ENCODE measurements at regions not wholly inside any gene's neighbourhood (a gene's known extent, or its start where the extent isn't known, plus 50 kb on each side); places are given as distances from the start of the nearest gene placed in this dataset.
A peak's percentile ranks its signal among the peaks of the same experiment; 100 is the strongest.

- Histone ChIP-seq H3K4me3 (ENCODE audit: low read length) (no peak overlapping the region), H3K36me3 (ENCODE audit: insufficient read depth, low read length) (no peaks in the 10 kb centered on the region), H3K4me1 (ENCODE audit: insufficient read depth, low read length) (no peaks in the 10 kb centered on the region), H3K27me3 (ENCODE audit: insufficient read depth, low read length, poor library complexity, severe bottlenecking) (no peaks in the 10 kb centered on the region), H3K9me3 (ENCODE audit: low read length) (no peaks in the 10 kb centered on the region), H3K27ac (ENCODE audit: low read depth, low read length) (no peak overlapping the region)
- ChIA-PET POLR2A (no interaction called here), CTCF (no interaction called here)
- no peak overlapping the region for H3K4me3 Mint-ChIP-seq
- H3K9me3 Mint-ChIP-seq, result no peaks in the 10 kb centered on the region
- no peak for DNase-seq
- peaks cover 11 to 34% of the 10 kb centered on the region in 2 donors for H3K27me3 Mint-ChIP-seq
- no peaks in the 10 kb centered on the region for H3K4me1 Mint-ChIP-seq
- H3K27ac Mint-ChIP-seq, result peak overlapping the region in 1 of 8 donors; percentile 73
- H3K36me3 Mint-ChIP-seq, result no peaks in the 10 kb centered on the region
These were observed 202.6 kb upstream of the ZMIZ1 start for GRCh38 chr10:78865931-78866717.

GRCh38 chr10:78866731-78867554 lies 201.8 kb upstream of the ZMIZ1 start:
- no peaks in the 10 kb centered on the region for H3K4me1 Mint-ChIP-seq
- no peak overlapping the region for H3K27ac Mint-ChIP-seq
- H3K9me3 Mint-ChIP-seq, result no peaks in the 10 kb centered on the region
- ChIA-PET POLR2A (no interaction called here), CTCF (no interaction called here)
- no peak overlapping the region for H3K4me3 ChIP-seq (ENCODE audit: low read length)
- H3K4me3 Mint-ChIP-seq, result no peak overlapping the region
- no peak overlapping the region for H3K27ac ChIP-seq (ENCODE audit: low read depth, low read length)
- H3K27me3 Mint-ChIP-seq, result peaks cover 13 to 32% of the 10 kb centered on the region in 2 donors
- H3K27me3 ChIP-seq (ENCODE audit: insufficient read depth, low read length, poor library complexity, severe bottlenecking), result no peaks in the 10 kb centered on the region
- no peaks in the 10 kb centered on the region for H3K4me1 ChIP-seq (ENCODE audit: insufficient read depth, low read length)
- H3K9me3 ChIP-seq (ENCODE audit: low read length), result no peaks in the 10 kb centered on the region
- no peaks in the 10 kb centered on the region for H3K36me3 ChIP-seq (ENCODE audit: insufficient read depth, low read length)
- H3K36me3 Mint-ChIP-seq, result no peaks in the 10 kb centered on the region
- no peak for DNase-seq

- H3K36me3 ChIP-seq (ENCODE audit: insufficient read depth, low read length), result no peaks in the 10 kb centered on the region
- POLR2A ChIA-PET, result no interaction called here
- no peaks in the 10 kb centered on the region for H3K4me1 ChIP-seq (ENCODE audit: insufficient read depth, low read length)
- CTCF ChIA-PET, result no interaction called here
- Mint-ChIP-seq H3K27ac (no peak overlapping the region), H3K27me3 (peaks cover 11 to 30% of the 10 kb centered on the region in 2 donors), H3K4me1 (no peaks in the 10 kb centered on the region), H3K9me3 (no peaks in the 10 kb centered on the region), H3K4me3 (no peak overlapping the region), H3K36me3 (no peaks in the 10 kb centered on the region)
- no peak overlapping the region for H3K27ac ChIP-seq (ENCODE audit: low read depth, low read length)
- H3K27me3 ChIP-seq (ENCODE audit: insufficient read depth, low read length, poor library complexity, severe bottlenecking), result no peaks in the 10 kb centered on the region
- no peaks in the 10 kb centered on the region for H3K9me3 ChIP-seq (ENCODE audit: low read length)
- no peak for DNase-seq
- no peak overlapping the region for H3K4me3 ChIP-seq (ENCODE audit: low read length)
These were observed 201.2 kb upstream of the ZMIZ1 start for GRCh38 chr10:78867555-78867939.

GRCh38 chr10:78868048-78868447 lies 200.7 kb upstream of the ZMIZ1 start:
- Mint-ChIP-seq H3K27me3 (peaks cover 8 to 28% of the 10 kb centered on the region in 2 donors), H3K36me3 (no peaks in the 10 kb centered on the region), H3K4me3 (no peak overlapping the region), H3K4me1 (no peaks in the 10 kb centered on the region), H3K9me3 (no peaks in the 10 kb centered on the region), H3K27ac (no peak overlapping the region)
- Histone ChIP-seq H3K4me3 (ENCODE audit: low read length) (no peak overlapping the region), H3K9me3 (ENCODE audit: low read length) (no peaks in the 10 kb centered on the region), H3K4me1 (ENCODE audit: insufficient read depth, low read length) (no peaks in the 10 kb centered on the region), H3K36me3 (ENCODE audit: insufficient read depth, low read length) (no peaks in the 10 kb centered on the region), H3K27ac (ENCODE audit: low read depth, low read length) (no peak overlapping the region), H3K27me3 (ENCODE audit: insufficient read depth, low read length, poor library complexity, severe bottlenecking) (no peaks in the 10 kb centered on the region)
- POLR2A ChIA-PET, result no interaction called here
- CTCF ChIA-PET, result no interaction called here
- no peak for DNase-seq

DNA sequence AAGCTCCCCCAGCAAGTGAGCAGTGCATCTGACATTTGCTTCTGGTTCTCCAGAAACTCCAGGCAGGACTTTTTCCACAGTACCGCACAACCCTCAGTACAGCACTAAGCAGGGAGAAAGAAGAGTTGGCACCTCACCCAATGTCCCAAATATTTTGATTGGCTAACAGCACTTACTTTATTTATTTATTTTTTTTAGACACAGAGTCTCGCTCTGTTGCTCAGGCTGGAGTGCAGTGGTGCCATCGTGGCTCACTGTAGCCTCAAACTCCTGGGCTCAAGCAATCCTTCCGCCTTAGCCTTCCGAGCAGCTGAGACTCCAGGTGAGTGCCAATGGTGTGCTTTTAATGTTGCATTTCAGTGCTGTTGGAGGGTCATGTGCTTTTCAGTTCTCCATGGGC lies 200.3 kb upstream of the ZMIZ1 start:
- POLR2A ChIA-PET, result no interaction called here
- Histone ChIP-seq H3K36me3 (ENCODE audit: insufficient read depth, low read length) (no peaks in the 10 kb centered on the region), H3K27ac (ENCODE audit: low read depth, low read length) (no peak overlapping the region), H3K4me1 (ENCODE audit: insufficient read depth, low read length) (no peaks in the 10 kb centered on the region), H3K4me3 (ENCODE audit: low read length) (no peak overlapping the region), H3K9me3 (ENCODE audit: low read length) (no peaks in the 10 kb centered on the region), H3K27me3 (ENCODE audit: insufficient read depth, low read length, poor library complexity, severe bottlenecking) (no peaks in the 10 kb centered on the region)
- Mint-ChIP-seq H3K27me3 (peaks cover 10 to 32% of the 10 kb centered on the region in 2 donors), H3K4me3 (no peak overlapping the region), H3K27ac (no peak overlapping the region), H3K4me1 (no peaks in the 10 kb centered on the region), H3K36me3 (no peaks in the 10 kb centered on the region), H3K9me3 (no peaks in the 10 kb centered on the region)
- DNase-seq, result no peak
- CTCF ChIA-PET, result no interaction called here

DNA sequence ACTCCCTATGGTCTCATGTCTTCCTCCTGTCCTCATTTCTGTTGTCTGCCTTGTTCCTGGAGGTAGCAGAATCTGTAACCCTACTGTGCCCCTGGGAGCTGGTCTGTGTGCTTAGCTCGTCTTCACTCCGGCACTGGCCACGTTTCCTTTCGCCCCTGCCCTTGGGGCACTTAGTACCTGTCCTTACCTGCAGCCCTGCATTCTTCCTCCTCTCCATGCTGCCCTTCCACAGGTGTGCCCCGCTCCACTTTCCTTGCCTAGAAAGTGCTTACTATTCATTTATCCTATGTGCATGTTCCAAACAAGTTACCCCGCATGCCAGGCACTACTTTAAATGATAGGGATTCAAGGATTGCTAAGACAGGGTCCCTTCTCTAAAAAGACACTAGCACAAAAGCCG lies 199.9 kb upstream of the ZMIZ1 start:
- peaks cover 0 to under 1% (median 0%) of the 10 kb centered on the region in 3 donors for H3K4me1 Mint-ChIP-seq
- peaks cover 8 to 37% of the 10 kb centered on the region in 2 donors for H3K27me3 Mint-ChIP-seq
- no peaks in the 10 kb centered on the region for H3K9me3 ChIP-seq (ENCODE audit: low read length)
- no peak overlapping the region for H3K4me3 Mint-ChIP-seq
- H3K4me3 ChIP-seq (ENCODE audit: low read length), result no peak overlapping the region
- no peak overlapping the region for H3K27ac Mint-ChIP-seq
- no peaks in the 10 kb centered on the region for H3K9me3 Mint-ChIP-seq
- H3K36me3 Mint-ChIP-seq, result no peaks in the 10 kb centered on the region
- POLR2A ChIA-PET, result no interaction called here
- no peaks in the 10 kb centered on the region for H3K27me3 ChIP-seq (ENCODE audit: insufficient read depth, low read length, poor library complexity, severe bottlenecking)
- CTCF ChIA-PET, result no interaction called here
- no peak for DNase-seq
- H3K36me3 ChIP-seq (ENCODE audit: insufficient read depth, low read length), result no peaks in the 10 kb centered on the region
- no peak overlapping the region for H3K27ac ChIP-seq (ENCODE audit: low read depth, low read length)
- H3K4me1 ChIP-seq (ENCODE audit: insufficient read depth, low read length), result no peaks in the 10 kb centered on the region

- Histone ChIP-seq H3K9me3 (ENCODE audit: low read length) (no peaks in the 10 kb centered on the region), H3K36me3 (ENCODE audit: insufficient read depth, low read length) (no peaks in the 10 kb centered on the region), H3K27ac (ENCODE audit: low read depth, low read length) (no peak overlapping the region), H3K4me1 (ENCODE audit: insufficient read depth, low read length) (no peaks in the 10 kb centered on the region), H3K27me3 (ENCODE audit: insufficient read depth, low read length, poor library complexity, severe bottlenecking) (no peaks in the 10 kb centered on the region), H3K4me3 (ENCODE audit: low read length) (no peak overlapping the region)
- no peak overlapping the region for H3K27ac Mint-ChIP-seq
- no peak for DNase-seq
- no peak overlapping the region for H3K4me3 Mint-ChIP-seq
- no peaks in the 10 kb centered on the region for H3K9me3 Mint-ChIP-seq
- CTCF ChIA-PET, result no interaction called here
- H3K4me1 Mint-ChIP-seq, result peaks cover 0 to 2% (median 0%) of the 10 kb centered on the region in 3 donors
- H3K36me3 Mint-ChIP-seq, result no peaks in the 10 kb centered on the region
- POLR2A ChIA-PET, result no interaction called here
- peaks cover 8 to 43% of the 10 kb centered on the region in 2 donors for H3K27me3 Mint-ChIP-seq
These were observed 199.0 kb upstream of the ZMIZ1 start for GRCh38 chr10:78869508-78870454.

- POLR2A ChIA-PET, result no interaction called here
- no peak overlapping the region for H3K27ac Mint-ChIP-seq
- Histone ChIP-seq H3K4me1 (ENCODE audit: insufficient read depth, low read length) (no peaks in the 10 kb centered on the region), H3K27ac (ENCODE audit: low read depth, low read length) (no peak overlapping the region), H3K4me3 (ENCODE audit: low read length) (no peak overlapping the region), H3K9me3 (ENCODE audit: low read length) (no peaks in the 10 kb centered on the region), H3K36me3 (ENCODE audit: insufficient read depth, low read length) (no peaks in the 10 kb centered on the region), H3K27me3 (ENCODE audit: insufficient read depth, low read length, poor library complexity, severe bottlenecking) (no peaks in the 10 kb centered on the region)
- H3K27me3 Mint-ChIP-seq, result peaks cover 12 to 48% of the 10 kb centered on the region in 2 donors
- peaks cover 0 to 2% (median 0%) of the 10 kb centered on the region in 3 donors for H3K4me1 Mint-ChIP-seq
- no peaks in the 10 kb centered on the region for H3K9me3 Mint-ChIP-seq
- H3K4me3 Mint-ChIP-seq, result no peak overlapping the region
- DNase-seq, result no peak
- CTCF ChIA-PET, result no interaction called here
- H3K36me3 Mint-ChIP-seq, result no peaks in the 10 kb centered on the region
These were observed 198.3 kb upstream of the ZMIZ1 start for GRCh38 chr10:78870458-78870857.

Data from CD8-positive, alpha-beta memory T cell (primary cell).